ENCODE measurements at regions not wholly inside any gene's neighbourhood (a gene's known extent, or its start where the extent isn't known, plus 50 kb on each side); places are given as distances from the start of the nearest gene placed in this dataset.
"Not testable (repeated sequence)": the region's sequence is repeated elsewhere in the genome, so short reads cannot be mapped to it uniquely, and the experiment has no call there.

- H3K27ac ChIP-seq (ENCODE audit: extremely low read depth, low read depth, low read length); POLR2A ChIA-PET; H3K9me3 ChIP-seq (ENCODE audit: control insufficient read depth, insufficient read depth, low read depth, low read length); H3K4me3 ChIP-seq (ENCODE audit: low read depth, low read length); H3K36me3 ChIP-seq (ENCODE audit: control insufficient read depth in 2 of 2, insufficient read depth in 1 of 2, low read length in 2 of 2); H3K4me1 ChIP-seq (ENCODE audit: control insufficient read depth, insufficient read depth, low read length); CTCF ChIA-PET: not testable (repeated sequence)
Measured at GRCh38 chr1:214095896-214096295, 108.1 kb downstream of the PROX1 start.

DNA sequence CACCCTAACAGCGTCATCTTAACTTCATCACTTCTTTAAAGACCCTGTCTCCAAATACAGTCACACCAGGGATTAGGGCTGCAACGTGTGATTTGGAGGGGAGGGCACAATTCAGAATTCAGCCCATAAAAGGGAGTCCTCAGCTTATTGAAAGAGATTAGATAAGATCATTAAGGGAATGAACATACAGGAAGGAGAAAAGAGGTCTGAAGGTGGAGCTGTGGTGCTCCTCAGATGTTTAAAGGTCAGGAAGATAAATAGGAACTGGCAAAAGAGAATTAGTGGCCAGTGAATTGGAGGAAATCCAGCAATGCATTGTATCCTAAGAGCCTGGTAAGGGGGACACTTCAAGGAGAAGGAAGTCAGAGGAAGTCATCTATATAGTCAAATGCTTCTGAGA lies 113.5 kb downstream of the PROX1 start:
- CTCF ChIA-PET: no interaction called here
- Histone ChIP-seq H3K4me1 (ENCODE audit: control insufficient read depth, insufficient read depth, low read length) (no peaks in the 10 kb centered on the region), H3K27ac (ENCODE audit: extremely low read depth, low read depth, low read length) (no peak overlapping the region), H3K9me3 (ENCODE audit: control insufficient read depth, insufficient read depth, low read depth, low read length) (no peaks in the 10 kb centered on the region), H3K4me3 (ENCODE audit: low read depth, low read length) (no peak overlapping the region), H3K36me3 (ENCODE audit: control insufficient read depth in 2 of 2, insufficient read depth in 1 of 2, low read length in 2 of 2) (no peaks in the 10 kb centered on the region)
- TF ChIP-seq ZNF133 (tag by site-specific recombination; IDR thresholded peaks at IDR 0.05) (no peak), ZNF544 (tag by site-specific recombination; IDR thresholded peaks at IDR 0.05) (no peak), TCF7L2 (IDR thresholded peaks at IDR 0.05; ENCODE audit: borderline replicate concordance, low read depth, low read length) (no peak), HOXD13 (CRISPR knock-in tag; IDR thresholded peaks at IDR 0.05; ENCODE audit: borderline replicate concordance) (no peak), TSHZ1 (tag by site-specific recombination; IDR thresholded peaks at IDR 0.05; ENCODE audit: borderline replicate concordance) (no peak)
- TF ChIP-seq, protein P1, sequence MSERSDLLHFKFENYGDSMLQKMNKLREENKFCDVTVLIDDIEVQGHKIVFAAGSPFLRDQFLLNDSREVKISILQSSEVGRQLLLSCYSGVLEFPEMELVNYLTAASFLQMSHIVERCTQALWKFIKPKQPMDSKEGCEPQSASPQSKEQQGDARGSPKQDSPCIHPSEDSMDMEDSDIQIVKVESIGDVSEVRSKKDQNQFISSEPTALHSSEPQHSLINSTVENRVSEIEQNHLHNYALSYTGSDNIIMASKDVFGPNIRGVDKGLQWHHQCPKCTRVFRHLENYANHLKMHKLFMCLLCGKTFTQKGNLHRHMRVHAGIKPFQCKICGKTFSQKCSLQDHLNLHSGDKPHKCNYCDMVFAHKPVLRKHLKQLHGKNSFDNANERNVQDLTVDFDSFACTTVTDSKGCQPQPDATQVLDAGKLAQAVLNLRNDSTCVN (tag by site-specific recombination; optimal IDR thresholded peaks at IDR 0.05): no peak
- TF ChIP-seq, protein P2, sequence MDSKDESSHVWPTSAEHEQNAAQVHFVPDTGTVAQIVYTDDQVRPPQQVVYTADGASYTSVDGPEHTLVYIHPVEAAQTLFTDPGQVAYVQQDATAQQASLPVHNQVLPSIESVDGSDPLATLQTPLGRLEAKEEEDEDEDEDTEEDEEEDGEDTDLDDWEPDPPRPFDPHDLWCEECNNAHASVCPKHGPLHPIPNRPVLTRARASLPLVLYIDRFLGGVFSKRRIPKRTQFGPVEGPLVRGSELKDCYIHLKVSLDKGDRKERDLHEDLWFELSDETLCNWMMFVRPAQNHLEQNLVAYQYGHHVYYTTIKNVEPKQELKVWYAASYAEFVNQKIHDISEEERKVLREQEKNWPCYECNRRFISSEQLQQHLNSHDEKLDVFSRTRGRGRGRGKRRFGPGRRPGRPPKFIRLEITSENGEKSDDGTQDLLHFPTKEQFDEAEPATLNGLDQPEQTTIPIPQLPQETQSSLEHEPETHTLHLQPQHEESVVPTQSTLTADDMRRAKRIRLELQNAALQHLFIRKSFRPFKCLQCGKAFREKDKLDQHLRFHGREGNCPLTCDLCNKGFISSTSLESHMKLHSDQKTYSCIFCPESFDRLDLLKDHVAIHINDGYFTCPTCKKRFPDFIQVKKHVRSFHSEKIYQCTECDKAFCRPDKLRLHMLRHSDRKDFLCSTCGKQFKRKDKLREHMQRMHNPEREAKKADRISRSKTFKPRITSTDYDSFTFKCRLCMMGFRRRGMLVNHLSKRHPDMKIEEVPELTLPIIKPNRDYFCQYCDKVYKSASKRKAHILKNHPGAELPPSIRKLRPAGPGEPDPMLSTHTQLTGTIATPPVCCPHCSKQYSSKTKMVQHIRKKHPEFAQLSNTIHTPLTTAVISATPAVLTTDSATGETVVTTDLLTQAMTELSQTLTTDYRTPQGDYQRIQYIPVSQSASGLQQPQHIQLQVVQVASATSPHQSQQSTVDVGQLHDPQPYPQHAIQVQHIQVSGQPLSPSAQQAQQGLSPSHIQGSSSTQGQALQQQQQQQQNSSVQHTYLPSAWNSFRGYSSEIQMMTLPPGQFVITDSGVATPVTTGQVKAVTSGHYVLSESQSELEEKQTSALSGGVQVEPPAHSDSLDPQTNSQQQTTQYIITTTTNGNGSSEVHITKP (tag by site-specific recombination; IDR thresholded peaks at IDR 0.05): no peak
- POLR2A ChIA-PET: no interaction called here

DNA sequence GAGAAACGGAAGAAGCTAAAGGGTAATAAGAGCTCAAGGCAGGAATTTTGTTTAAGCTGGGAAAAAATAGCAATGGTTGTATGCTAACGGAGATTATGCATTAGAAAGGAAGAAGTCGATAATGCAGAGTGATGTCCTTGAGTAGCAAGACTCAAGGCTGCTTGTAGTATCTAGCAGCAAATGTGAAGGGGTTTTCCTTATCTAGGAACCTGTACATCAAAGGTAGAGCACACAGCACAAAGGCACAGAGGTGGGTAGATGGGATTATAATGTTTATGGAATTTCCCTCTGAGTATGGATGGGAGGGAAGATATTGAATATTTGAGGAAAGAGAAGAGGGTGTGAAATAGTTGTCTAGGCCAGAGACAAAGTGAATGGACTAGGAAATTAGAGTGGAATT lies 114.1 kb downstream of the PROX1 start:
- ChIA-PET CTCF (no interaction called here), POLR2A (no interaction called here)
- Histone ChIP-seq H3K9me3 (ENCODE audit: control insufficient read depth, insufficient read depth, low read depth, low read length) (no peaks in the 10 kb centered on the region), H3K4me1 (ENCODE audit: control insufficient read depth, insufficient read depth, low read length) (no peaks in the 10 kb centered on the region), H3K36me3 (ENCODE audit: control insufficient read depth in 2 of 2, insufficient read depth in 1 of 2, low read length in 2 of 2) (no peaks in the 10 kb centered on the region), H3K27ac (ENCODE audit: extremely low read depth, low read depth, low read length) (no peak overlapping the region), H3K4me3 (ENCODE audit: low read depth, low read length) (no peak overlapping the region)
- TF ChIP-seq ZNF140 (tag by site-specific recombination; IDR thresholded peaks at IDR 0.05) (no peak), ZNF521 (tag by site-specific recombination; IDR thresholded peaks at IDR 0.05) (no peak), KLF9 (tag by site-specific recombination; IDR thresholded peaks at IDR 0.05; ENCODE audit: low read depth) (no peak), ZNF112 (tag by site-specific recombination; IDR thresholded peaks at IDR 0.05) (no peak), ZNF473 (tag by site-specific recombination; IDR thresholded peaks at IDR 0.05) (no peak), ZNF449 (tag by site-specific recombination; IDR thresholded peaks at IDR 0.05) (no peak), ZNF155 (tag by site-specific recombination; IDR thresholded peaks at IDR 0.05) (no peak), WT1 (tag by site-specific recombination; IDR thresholded peaks at IDR 0.05) (no peak), ZNF132 (tag by site-specific recombination; IDR thresholded peaks at IDR 0.05; ENCODE audit: borderline replicate concordance) (no peak)

Data from HEK293 (cell line).